BLaER1 (cell line): ENCODE measurements at regions not wholly inside any gene's neighbourhood (a gene's known extent, or its start where the extent isn't known, plus 50 kb on each side); places are given as distances from the start of the nearest gene placed in this dataset.

Experiments used
- H3K27ac ChIP-seq: shearing (Covaris generic); formaldehyde crosslinking; 2 replicates; pipeline ENCODE4 v1.8.1; 2022
- H3K27me3 ChIP-seq: shearing (Covaris generic); formaldehyde crosslinking; 2 replicates; pipeline ENCODE4 v1.8.1; 2022
- H3K36me3 ChIP-seq: shearing (Covaris generic); formaldehyde crosslinking; 2 replicates; pipeline ENCODE4 v1.8.1; 2022
- H3K4me1 ChIP-seq: shearing (Covaris generic); formaldehyde crosslinking; 2 replicates; pipeline ENCODE4 v1.8.1; 2022
- H3K4me2 ChIP-seq: shearing (Covaris generic); formaldehyde crosslinking; 2 replicates; pipeline ENCODE4 v1.8.1; 2022
- H3K4me3 ChIP-seq: shearing (Covaris generic); formaldehyde crosslinking; 2 replicates; pipeline ENCODE4 v1.8.1; 2022
- H3K9ac ChIP-seq: shearing (Covaris generic); formaldehyde crosslinking; 2 replicates; pipeline ENCODE4 v1.8.1; 2022
- H3K9me3 ChIP-seq: shearing (Covaris generic); formaldehyde crosslinking; 2 replicates; pipeline ENCODE4 v1.8.1; 2022
- H4K20me1 ChIP-seq: shearing (Covaris generic); formaldehyde crosslinking; 2 replicates; pipeline ENCODE4 v1.8.1; 2022
- Cebpa-rat ChIP-seq: shearing (Covaris generic); IDR thresholded peaks from 2 replicates; pipeline ENCODE4 v1.8.1; 2022

GRCh38 chr1:58403894-58404293 lies 142.6 kb downstream of the OMA1 start:
- Histone ChIP-seq H4K20me1 (no peaks in the 10 kb centered on the region), H3K4me2 (no peak overlapping the region), H3K36me3 (no peaks in the 10 kb centered on the region), H3K9me3 (no peaks in the 10 kb centered on the region), H3K27me3 (no peaks in the 10 kb centered on the region), H3K27ac (no peak overlapping the region), H3K4me3 (no peak overlapping the region), H3K9ac (no peak overlapping the region), H3K4me1 (no peaks in the 10 kb centered on the region)
- no peak for TF ChIP-seq Cebpa-rat

- no peaks in the 10 kb centered on the region for H3K9me3 ChIP-seq
- no peak overlapping the region for H3K9ac ChIP-seq
- no peaks in the 10 kb centered on the region for H3K27me3 ChIP-seq
- H3K36me3 ChIP-seq: no peaks in the 10 kb centered on the region
- no peak for TF ChIP-seq Cebpa-rat
- H3K27ac ChIP-seq: no peak overlapping the region
- H3K4me3 ChIP-seq: no peak overlapping the region
- H3K4me1 ChIP-seq: no peaks in the 10 kb centered on the region
- no peaks in the 10 kb centered on the region for H4K20me1 ChIP-seq
- H3K4me2 ChIP-seq: no peak overlapping the region
Observed at GRCh38 chr1:58402444-58402843, 144.1 kb downstream of the OMA1 start.

GRCh38 chr1:58401991-58402390 lies 144.5 kb downstream of the OMA1 start:
- Histone ChIP-seq H3K9ac (no peak overlapping the region), H3K4me3 (no peak overlapping the region), H3K27me3 (no peaks in the 10 kb centered on the region), H3K4me1 (no peaks in the 10 kb centered on the region), H3K36me3 (no peaks in the 10 kb centered on the region), H3K9me3 (no peaks in the 10 kb centered on the region), H3K4me2 (no peak overlapping the region), H4K20me1 (no peaks in the 10 kb centered on the region), H3K27ac (no peak overlapping the region)
- no peak for TF ChIP-seq Cebpa-rat

- no peak overlapping the region for H3K27ac ChIP-seq
- H3K9ac ChIP-seq: no peak overlapping the region
- no peaks in the 10 kb centered on the region for H3K4me1 ChIP-seq
- H3K9me3 ChIP-seq: no peaks in the 10 kb centered on the region
- no peak for TF ChIP-seq Cebpa-rat
- no peaks in the 10 kb centered on the region for H3K36me3 ChIP-seq
- no peaks in the 10 kb centered on the region for H4K20me1 ChIP-seq
- H3K27me3 ChIP-seq: no peaks in the 10 kb centered on the region
- H3K4me3 ChIP-seq: no peak overlapping the region
- no peak overlapping the region for H3K4me2 ChIP-seq
Observed at GRCh38 chr1:58399176-58399575, 147.3 kb downstream of the OMA1 start.

- no peak for TF ChIP-seq Cebpa-rat
- Histone ChIP-seq H3K4me1 (no peaks in the 10 kb centered on the region), H4K20me1 (no peaks in the 10 kb centered on the region), H3K9me3 (no peaks in the 10 kb centered on the region), H3K4me3 (no peak overlapping the region), H3K4me2 (no peak overlapping the region), H3K9ac (no peak overlapping the region), H3K27me3 (no peaks in the 10 kb centered on the region), H3K27ac (no peak overlapping the region), H3K36me3 (no peaks in the 10 kb centered on the region)
Observed at GRCh38 chr1:58398714-58399113, 147.8 kb downstream of the OMA1 start.

- no peaks in the 10 kb centered on the region for H4K20me1 ChIP-seq
- H3K27me3 ChIP-seq: no peaks in the 10 kb centered on the region
- H3K4me2 ChIP-seq: no peak overlapping the region
- H3K9ac ChIP-seq: no peak overlapping the region
- H3K4me1 ChIP-seq: peaks cover 6% of the 10 kb centered on the region
- TF ChIP-seq Cebpa-rat: no peak
- no peak overlapping the region for H3K4me3 ChIP-seq
- no peaks in the 10 kb centered on the region for H3K36me3 ChIP-seq
- no peaks in the 10 kb centered on the region for H3K9me3 ChIP-seq
- no peak overlapping the region for H3K27ac ChIP-seq
Observed at GRCh38 chr1:58397187-58397820, 149.2 kb downstream of the OMA1 start.

DNA sequence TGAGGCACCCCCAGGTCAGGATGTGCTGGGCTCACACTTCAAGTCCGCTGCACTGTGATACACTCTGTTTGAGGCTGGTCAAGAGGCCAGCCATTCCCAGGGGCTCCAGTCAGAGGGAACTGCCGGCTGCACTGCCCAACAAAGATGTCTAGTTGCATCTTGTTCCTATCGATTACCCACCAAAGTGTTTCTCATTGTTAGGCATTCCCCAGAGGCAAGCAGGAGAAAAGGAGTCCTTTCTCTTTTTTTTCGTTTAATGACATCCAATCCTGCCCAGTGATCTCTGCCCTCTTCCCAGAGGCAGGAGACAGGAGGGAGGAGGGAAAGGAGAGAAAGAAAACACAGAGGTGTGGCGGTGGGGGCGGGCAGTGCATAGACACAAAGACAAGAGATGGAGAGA lies 150.4 kb downstream of the OMA1 start:
- Histone ChIP-seq H4K20me1 (no peaks in the 10 kb centered on the region), H3K36me3 (no peaks in the 10 kb centered on the region), H3K27ac (no peak overlapping the region), H3K4me3 (no peak overlapping the region), H3K4me2 (no peak overlapping the region), H3K4me1 (peaks cover 17% of the 10 kb centered on the region), H3K9me3 (no peaks in the 10 kb centered on the region), H3K27me3 (no peaks in the 10 kb centered on the region), H3K9ac (no peak overlapping the region)
- TF ChIP-seq Cebpa-rat: no peak

- H3K36me3 ChIP-seq: no peaks in the 10 kb centered on the region
- peaks cover 25% of the 10 kb centered on the region for H3K4me1 ChIP-seq
- TF ChIP-seq Cebpa-rat: no peak
- H3K4me3 ChIP-seq: no peak overlapping the region
- H3K4me2 ChIP-seq: no peak overlapping the region
- no peak overlapping the region for H3K9ac ChIP-seq
- no peaks in the 10 kb centered on the region for H3K9me3 ChIP-seq
- no peaks in the 10 kb centered on the region for H3K27me3 ChIP-seq
- no peak overlapping the region for H3K27ac ChIP-seq
- H4K20me1 ChIP-seq: no peaks in the 10 kb centered on the region
Observed at GRCh38 chr1:58395355-58395754, 151.2 kb downstream of the OMA1 start.

DNA sequence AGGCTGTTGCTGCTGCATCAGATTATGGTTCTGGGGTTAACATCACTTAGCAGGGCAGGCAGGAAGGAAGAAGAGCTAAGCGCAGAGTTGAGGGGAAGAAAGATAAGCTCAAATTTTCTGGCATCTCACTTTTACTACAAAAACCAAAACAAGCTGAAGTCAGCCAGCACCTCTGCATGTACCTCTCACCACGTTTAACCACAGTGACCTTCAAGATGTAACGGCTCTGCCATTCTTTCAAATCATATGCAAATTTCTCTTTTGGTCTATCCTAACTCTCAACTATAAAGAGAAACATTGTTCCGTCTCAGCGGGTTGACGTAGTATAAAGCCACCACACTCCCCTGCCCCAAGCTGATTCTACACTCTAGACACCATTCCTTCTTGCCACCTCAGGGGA lies 154.4 kb downstream of the OMA1 start:
- H3K27me3 ChIP-seq: no peaks in the 10 kb centered on the region
- H3K4me1 ChIP-seq: peaks cover 29% of the 10 kb centered on the region
- TF ChIP-seq Cebpa-rat: no peak
- no peaks in the 10 kb centered on the region for H3K36me3 ChIP-seq
- H3K4me3 ChIP-seq: no peak overlapping the region
- no peaks in the 10 kb centered on the region for H4K20me1 ChIP-seq
- H3K9me3 ChIP-seq: no peaks in the 10 kb centered on the region
- H3K4me2 ChIP-seq: peak overlapping the region; percentile 44
- no peak overlapping the region for H3K9ac ChIP-seq
- H3K27ac ChIP-seq: peak overlapping the region; percentile 32; the same call in 1 of the 2 replicates

GRCh38 chr1:58391514-58391913 lies 155.0 kb downstream of the OMA1 start:
- no peak for TF ChIP-seq Cebpa-rat
- Histone ChIP-seq H3K4me3 (no peak overlapping the region), H3K27me3 (no peaks in the 10 kb centered on the region), H3K27ac (no peak overlapping the region), H3K9me3 (no peaks in the 10 kb centered on the region), H3K4me1 (peaks cover 29% of the 10 kb centered on the region), H3K4me2 (peak overlapping the region; percentile 44), H3K36me3 (no peaks in the 10 kb centered on the region), H4K20me1 (no peaks in the 10 kb centered on the region), H3K9ac (no peak overlapping the region)

GRCh38 chr1:58391056-58391455 lies 155.5 kb downstream of the OMA1 start:
- H3K4me3 ChIP-seq: no peak overlapping the region
- no peaks in the 10 kb centered on the region for H3K36me3 ChIP-seq
- H3K9ac ChIP-seq: no peak overlapping the region
- H3K4me2 ChIP-seq: peak overlapping the region; percentile 44
- H3K27me3 ChIP-seq: no peaks in the 10 kb centered on the region
- no peaks in the 10 kb centered on the region for H3K9me3 ChIP-seq
- TF ChIP-seq Cebpa-rat: no peak
- H3K27ac ChIP-seq: no peak overlapping the region
- H4K20me1 ChIP-seq: no peaks in the 10 kb centered on the region
- peaks cover 29% of the 10 kb centered on the region for H3K4me1 ChIP-seq
